IPS-NIHi7 (cell line): ENCODE measurements at regions not wholly inside any gene's neighbourhood (a gene's known extent, or its start where the extent isn't known, plus 50 kb on each side); places are given as distances from the start of the nearest gene placed in this dataset.
"Not testable (repeated sequence)": the region's sequence is repeated elsewhere in the genome, so short reads cannot be mapped to it uniquely, and the experiment has no call there.

Experiments
- DNase-seq: peaks from one replicate; pipeline ENCODE4 v3.0.0; 2012; ENCODE audit warnings: mixed read lengths; ENCODE audit errors: extremely low spot score

DNA sequence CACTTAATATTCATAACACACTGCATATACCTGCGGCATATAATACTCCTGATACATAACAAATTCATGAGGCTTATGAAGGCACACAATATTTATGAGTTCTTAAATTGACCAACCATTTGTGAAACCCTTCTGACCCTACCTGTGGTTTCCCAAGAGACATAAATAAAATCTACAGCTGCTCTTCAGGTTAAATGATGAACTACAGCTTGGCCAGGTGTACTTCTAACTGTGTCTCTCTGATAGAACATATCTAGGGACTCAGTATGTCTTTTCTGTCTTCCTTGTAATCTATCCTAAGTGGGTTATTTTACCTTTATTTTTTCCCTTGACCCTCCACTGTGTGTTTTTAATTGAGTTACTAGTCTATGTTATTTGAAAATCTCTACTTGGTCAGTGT, 189.9 kb upstream of the UFM1 start:
- no peak for DNase-seq

- DNase-seq: no peak
Measured at GRCh38 chr13:38147050-38147449, 202.6 kb upstream of the UFM1 start.

GRCh38 chr13:38141792-38142191, 207.9 kb upstream of the UFM1 start:
- DNase-seq: no peak

DNA sequence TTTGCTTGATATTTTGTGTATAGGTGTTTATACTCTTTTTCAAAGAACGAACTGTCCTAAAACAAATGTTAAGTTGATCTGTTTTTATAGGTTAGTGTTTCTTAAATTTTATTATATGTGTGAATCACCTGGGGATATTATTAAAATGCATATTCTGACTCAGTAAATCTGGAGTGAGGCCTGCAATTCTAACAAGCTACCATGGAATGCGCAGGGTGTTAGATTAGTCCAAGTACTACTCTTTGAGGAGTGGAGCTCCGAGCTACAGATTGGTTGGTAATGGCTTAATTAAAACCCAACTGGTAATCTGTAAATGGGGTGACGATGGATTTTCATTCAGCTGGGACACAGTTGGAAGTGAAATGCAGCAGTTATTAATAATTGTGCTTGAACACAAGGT, 214.1 kb upstream of the UFM1 start:
- no peak for DNase-seq

GRCh38 chr13:38121267-38121666, 228.4 kb upstream of the UFM1 start:
- DNase-seq: no peak

DNA sequence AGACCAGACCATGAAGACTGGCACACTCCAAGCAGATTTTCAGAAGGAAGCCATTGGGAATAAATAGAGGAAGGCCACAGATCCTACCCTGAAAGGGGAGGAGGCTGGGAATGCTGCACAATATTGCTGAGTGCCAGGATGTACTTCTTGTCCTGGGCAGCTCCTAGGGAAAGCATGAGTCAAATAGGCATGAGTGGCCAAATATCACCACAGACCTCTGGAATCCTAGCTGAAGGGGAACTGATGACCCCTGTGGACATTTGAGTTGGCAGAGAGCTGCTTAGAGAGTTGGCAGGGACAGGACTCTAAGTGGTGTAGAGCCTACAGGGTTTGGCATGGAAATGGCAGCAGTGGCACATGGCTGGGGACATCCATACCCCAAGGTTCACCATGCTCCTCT, 234.3 kb upstream of the TRPC4 start:
- DNase-seq: no peak

- no peak for DNase-seq
Measured at GRCh38 chr13:38099751-38100150, 230.2 kb upstream of the TRPC4 start.

- no peak for DNase-seq
Measured at GRCh38 chr13:38093425-38093824, 223.9 kb upstream of the TRPC4 start.

GRCh38 chr13:38090913-38091312, 221.3 kb upstream of the TRPC4 start:
- no peak for DNase-seq

GRCh38 chr13:38086721-38087120, 217.1 kb upstream of the TRPC4 start:
- DNase-seq: no peak

DNA sequence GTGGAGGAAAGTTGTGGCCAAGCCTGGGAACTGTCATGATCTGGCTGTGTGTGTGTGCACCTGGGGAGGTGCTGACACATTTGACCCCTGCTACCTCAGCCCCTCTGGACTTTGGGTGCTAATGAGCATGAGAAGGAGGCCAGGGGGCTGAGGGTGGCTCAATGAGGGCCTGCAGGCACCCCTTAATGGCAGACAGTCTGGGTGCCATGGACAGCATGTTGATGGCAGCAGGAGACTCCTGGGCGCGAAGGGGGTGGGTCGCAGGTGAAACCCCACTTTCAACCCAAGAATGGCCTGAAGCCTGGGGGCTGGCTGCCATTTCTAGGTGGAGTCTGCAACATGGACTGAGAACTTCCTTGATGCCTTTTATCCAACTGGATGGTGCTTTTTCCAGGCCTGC, 216.4 kb upstream of the TRPC4 start:
- no peak for DNase-seq

- DNase-seq: no peak
Measured at GRCh38 chr13:38073931-38074330, 204.4 kb upstream of the TRPC4 start.

GRCh38 chr13:38072696-38073095, 203.1 kb upstream of the TRPC4 start:
- no peak for DNase-seq

- DNase-seq: not testable (repeated sequence)
Measured at GRCh38 chr13:38071340-38071739, 201.8 kb upstream of the TRPC4 start.

GRCh38 chr13:38053896-38054295, 184.3 kb upstream of the TRPC4 start:
- DNase-seq: no peak

DNA sequence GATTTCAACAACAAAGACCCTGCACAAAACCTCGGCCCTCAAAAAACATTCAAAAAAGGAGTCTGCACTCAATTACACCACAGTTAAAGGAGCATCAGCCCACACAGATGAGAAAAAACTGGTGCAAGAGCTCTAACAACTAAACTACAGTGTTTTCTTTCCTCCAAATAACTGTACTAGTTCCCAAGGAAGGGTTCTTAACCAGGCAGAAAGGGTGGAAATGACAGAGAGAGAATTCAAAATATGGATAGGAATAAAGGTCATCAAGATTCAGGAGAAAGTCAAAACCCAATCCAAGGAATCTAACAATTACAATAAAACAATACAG, 176.4 kb upstream of the TRPC4 start:
- no peak for DNase-seq

DNA sequence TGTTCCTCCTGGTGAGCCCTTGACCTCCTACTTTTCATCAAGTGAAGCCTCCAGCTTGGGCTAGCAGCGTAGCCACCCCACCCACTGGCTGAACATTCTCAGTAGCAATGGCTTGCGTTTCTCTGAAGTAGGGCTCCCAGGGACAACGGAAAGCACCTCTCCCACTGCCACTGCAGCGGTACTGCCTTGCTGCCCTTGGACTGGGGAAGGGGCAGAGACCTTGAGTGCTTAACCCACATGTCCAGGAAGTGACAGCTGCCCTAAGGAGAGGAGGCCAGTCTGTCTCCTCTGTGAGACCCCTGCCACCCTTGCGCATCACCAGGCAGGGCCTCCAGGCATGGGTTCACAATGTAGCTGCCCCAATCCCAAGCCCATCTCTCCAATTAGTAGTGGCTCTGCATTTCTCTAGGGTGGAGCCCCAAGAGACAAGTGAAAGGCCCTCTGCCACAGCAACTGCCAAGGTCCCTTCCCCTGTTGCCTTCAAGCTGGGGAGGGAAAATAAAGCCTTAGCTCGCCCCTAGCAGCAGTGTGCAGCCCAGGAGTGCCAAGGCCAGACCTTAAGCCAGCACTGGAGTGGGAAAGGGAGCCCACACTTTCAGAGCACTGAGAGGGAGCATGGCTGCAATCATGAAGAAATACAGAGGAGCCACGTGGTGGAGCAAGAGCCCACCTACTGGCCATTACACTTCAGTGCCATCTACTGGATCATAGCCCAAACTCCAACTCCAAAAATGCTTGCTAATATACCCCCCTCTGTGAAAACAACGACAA, 175.9 kb upstream of the TRPC4 start:
- peak; percentile 45 for DNase-seq

DNA sequence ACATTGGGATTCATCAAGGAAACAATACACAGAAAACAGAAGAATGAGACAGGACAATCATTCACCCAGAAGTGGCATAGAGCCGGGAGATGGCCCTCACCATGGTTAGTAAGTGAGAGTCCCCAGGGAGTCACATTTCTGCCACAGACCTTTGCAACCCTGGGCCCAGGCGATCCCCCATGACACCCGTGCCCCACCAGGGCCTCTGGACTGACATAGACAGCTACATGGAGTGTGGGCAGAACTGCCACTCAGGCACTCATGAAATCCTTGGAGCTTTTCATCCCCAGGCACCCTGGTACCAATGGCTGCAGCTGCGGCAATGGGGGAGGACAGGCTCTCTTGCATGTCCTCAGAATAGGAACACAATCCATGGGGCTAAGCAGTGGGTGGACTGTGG, 174.5 kb upstream of the TRPC4 start:
- no peak for DNase-seq

DNA sequence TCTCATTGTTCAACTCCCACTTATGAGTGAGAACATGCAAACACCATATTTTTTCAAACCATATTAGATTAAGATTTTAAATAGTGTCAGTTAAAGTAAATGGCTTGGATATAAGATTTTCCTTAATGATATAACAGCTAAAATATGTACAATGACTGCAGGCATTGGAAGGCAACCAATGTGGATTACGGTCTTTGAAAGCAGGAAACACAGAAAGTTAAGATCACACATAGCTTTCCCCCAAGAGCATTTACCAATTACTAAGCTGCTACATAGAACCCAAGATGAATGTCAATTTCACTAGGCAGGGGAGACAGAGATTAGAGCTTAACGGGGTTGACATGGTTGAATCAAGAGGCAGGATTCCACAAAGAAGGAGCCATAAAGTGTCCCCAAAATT, 173.2 kb upstream of the TRPC4 start:
- no peak for DNase-seq

GRCh38 chr13:38024431-38024830, 154.9 kb upstream of the TRPC4 start:
- no peak for DNase-seq

DNA sequence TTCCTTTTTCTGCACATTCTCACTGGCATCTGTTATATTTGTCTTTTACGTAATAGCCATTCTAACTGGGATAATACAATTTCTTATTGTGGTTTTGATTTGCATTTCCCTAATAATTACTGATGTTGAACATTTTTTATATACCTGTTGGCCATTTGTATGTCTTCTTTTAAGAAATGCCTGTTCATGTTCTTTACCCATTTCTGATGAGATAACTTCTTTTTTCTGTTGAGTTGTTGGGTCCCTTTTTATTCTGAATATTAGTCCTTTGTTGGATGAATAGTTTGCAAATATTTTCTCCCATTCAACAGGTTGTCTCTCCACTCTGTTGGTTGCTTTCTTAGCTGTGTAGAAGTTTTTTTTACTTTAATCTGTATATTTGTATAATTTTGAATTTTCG, 147.7 kb upstream of the TRPC4 start:
- no peak for DNase-seq

DNA sequence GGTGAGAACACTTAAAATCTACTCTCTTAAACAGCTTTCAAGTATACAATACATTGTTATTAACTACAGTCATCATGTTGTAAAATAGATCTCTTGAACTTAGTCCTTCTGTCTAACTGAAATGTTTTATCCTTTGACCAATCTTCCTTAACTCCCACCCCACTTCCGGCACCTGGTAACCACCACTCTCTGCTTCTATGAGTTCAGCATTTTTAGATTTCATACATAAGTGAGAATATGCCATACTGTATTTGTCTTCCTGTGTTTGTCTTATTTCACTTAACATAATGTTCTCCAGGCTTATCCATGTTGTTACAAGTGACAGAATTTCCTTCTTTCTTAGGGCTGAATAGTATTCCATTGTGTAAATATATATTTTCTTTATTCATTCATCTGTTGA, 144.1 kb upstream of the TRPC4 start:
- no peak for DNase-seq

GRCh38 chr13:38012096-38012495, 142.5 kb upstream of the TRPC4 start:
- DNase-seq: no peak

- no peak for DNase-seq
Measured at GRCh38 chr13:38008636-38009035, 139.1 kb upstream of the TRPC4 start.
